ENCODE measurements at regions not wholly inside any gene's neighbourhood (a gene's known extent, or its start where the extent isn't known, plus 50 kb on each side); places are given as distances from the start of the nearest gene placed in this dataset.

GRCh38 chr1:229810961-229811360, 184.9 kb downstream of the URB2 start:
- ATAC-seq (ENCODE audit: low read depth) (no peak), DNase-seq (ENCODE audit: low spot score) (no peak)
- no peaks in the 10 kb centered on the region for H3K4me1 ChIP-seq (ENCODE audit: insufficient read depth, poor library complexity, severe bottlenecking)
- H3K4me3 ChIP-seq (ENCODE audit: severe bottlenecking), result no peak overlapping the region
- H3K9me3 ChIP-seq (ENCODE audit: severe bottlenecking), result no peaks in the 10 kb centered on the region
- H3K36me3 ChIP-seq (ENCODE audit: low read depth), result no peaks in the 10 kb centered on the region
- no peaks in the 10 kb centered on the region for H3K27me3 ChIP-seq (ENCODE audit: insufficient read depth, poor library complexity, severe bottlenecking)
- TF ChIP-seq, protein P1, sequence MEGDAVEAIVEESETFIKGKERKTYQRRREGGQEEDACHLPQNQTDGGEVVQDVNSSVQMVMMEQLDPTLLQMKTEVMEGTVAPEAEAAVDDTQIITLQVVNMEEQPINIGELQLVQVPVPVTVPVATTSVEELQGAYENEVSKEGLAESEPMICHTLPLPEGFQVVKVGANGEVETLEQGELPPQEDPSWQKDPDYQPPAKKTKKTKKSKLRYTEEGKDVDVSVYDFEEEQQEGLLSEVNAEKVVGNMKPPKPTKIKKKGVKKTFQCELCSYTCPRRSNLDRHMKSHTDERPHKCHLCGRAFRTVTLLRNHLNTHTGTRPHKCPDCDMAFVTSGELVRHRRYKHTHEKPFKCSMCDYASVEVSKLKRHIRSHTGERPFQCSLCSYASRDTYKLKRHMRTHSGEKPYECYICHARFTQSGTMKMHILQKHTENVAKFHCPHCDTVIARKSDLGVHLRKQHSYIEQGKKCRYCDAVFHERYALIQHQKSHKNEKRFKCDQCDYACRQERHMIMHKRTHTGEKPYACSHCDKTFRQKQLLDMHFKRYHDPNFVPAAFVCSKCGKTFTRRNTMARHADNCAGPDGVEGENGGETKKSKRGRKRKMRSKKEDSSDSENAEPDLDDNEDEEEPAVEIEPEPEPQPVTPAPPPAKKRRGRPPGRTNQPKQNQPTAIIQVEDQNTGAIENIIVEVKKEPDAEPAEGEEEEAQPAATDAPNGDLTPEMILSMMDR (IDR thresholded peaks at IDR 0.05; ENCODE audit: poor library complexity, severe bottlenecking), result no peak
- H3K27ac ChIP-seq (ENCODE audit: poor library complexity, severe bottlenecking), result no peak overlapping the region

DNA sequence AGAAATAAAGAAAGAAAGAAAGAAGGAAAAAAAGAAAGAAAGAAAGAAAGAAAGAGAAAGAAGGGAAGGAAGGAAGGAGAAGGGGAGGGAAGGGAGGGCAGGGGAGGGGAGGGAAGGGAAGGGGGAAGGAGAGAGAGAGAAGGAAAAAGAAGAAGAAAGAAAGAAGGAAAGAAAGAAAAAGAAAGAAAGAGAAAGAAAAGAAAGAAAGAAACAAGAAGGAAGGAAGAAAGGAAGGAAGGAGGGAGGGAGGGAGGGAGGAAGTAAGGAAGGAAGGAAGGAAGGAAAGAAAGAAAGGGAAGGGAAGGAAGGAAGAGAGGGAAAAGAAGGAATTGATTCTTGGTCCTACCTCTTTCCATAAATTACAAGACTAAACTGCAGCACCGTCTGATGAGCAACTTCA, 186.1 kb downstream of the URB2 start:
- TF ChIP-seq, protein P1 (IDR thresholded peaks at IDR 0.05; ENCODE audit: poor library complexity, severe bottlenecking), result no peak
- Histone ChIP-seq H3K4me3 (ENCODE audit: severe bottlenecking) (no peak overlapping the region), H3K27ac (ENCODE audit: poor library complexity, severe bottlenecking) (no peak overlapping the region), H3K36me3 (ENCODE audit: low read depth) (no peaks in the 10 kb centered on the region), H3K4me1 (ENCODE audit: insufficient read depth, poor library complexity, severe bottlenecking) (no peaks in the 10 kb centered on the region), H3K9me3 (ENCODE audit: severe bottlenecking) (no peaks in the 10 kb centered on the region), H3K27me3 (ENCODE audit: insufficient read depth, poor library complexity, severe bottlenecking) (no peaks in the 10 kb centered on the region)
- no peak for ATAC-seq (ENCODE audit: low read depth)
- no peak for DNase-seq (ENCODE audit: low spot score)

- TF ChIP-seq, protein P1 (IDR thresholded peaks at IDR 0.05; ENCODE audit: poor library complexity, severe bottlenecking), result no peak
- H3K4me1 ChIP-seq (ENCODE audit: insufficient read depth, poor library complexity, severe bottlenecking), result no peaks in the 10 kb centered on the region
Observed at GRCh38 chr1:229812693-229813092, 186.6 kb downstream of the URB2 start.

GRCh38 chr1:229815076-229815475, 189.0 kb downstream of the URB2 start:
- Histone ChIP-seq H3K36me3 (ENCODE audit: low read depth) (no peaks in the 10 kb centered on the region), H3K9me3 (ENCODE audit: severe bottlenecking) (no peaks in the 10 kb centered on the region), H3K4me3 (ENCODE audit: severe bottlenecking) (no peak overlapping the region), H3K27ac (ENCODE audit: poor library complexity, severe bottlenecking) (no peak overlapping the region), H3K27me3 (ENCODE audit: insufficient read depth, poor library complexity, severe bottlenecking) (no peaks in the 10 kb centered on the region), H3K4me1 (ENCODE audit: insufficient read depth, poor library complexity, severe bottlenecking) (no peaks in the 10 kb centered on the region)
- TF ChIP-seq, protein P1 (IDR thresholded peaks at IDR 0.05; ENCODE audit: poor library complexity, severe bottlenecking), result no peak
- DNase-seq (ENCODE audit: low spot score), result no peak
- ATAC-seq (ENCODE audit: low read depth), result no peak

More at GRCh38 chr1:229812693-229813092, 186.6 kb downstream of the URB2 start:
- ATAC-seq (ENCODE audit: low read depth) (no peak), DNase-seq (ENCODE audit: low spot score) (no peak)
- Histone ChIP-seq H3K9me3 (ENCODE audit: severe bottlenecking) (no peaks in the 10 kb centered on the region), H3K27me3 (ENCODE audit: insufficient read depth, poor library complexity, severe bottlenecking) (no peaks in the 10 kb centered on the region), H3K36me3 (ENCODE audit: low read depth) (no peaks in the 10 kb centered on the region), H3K4me3 (ENCODE audit: severe bottlenecking) (no peak overlapping the region), H3K27ac (ENCODE audit: poor library complexity, severe bottlenecking) (no peak overlapping the region)

DNA sequence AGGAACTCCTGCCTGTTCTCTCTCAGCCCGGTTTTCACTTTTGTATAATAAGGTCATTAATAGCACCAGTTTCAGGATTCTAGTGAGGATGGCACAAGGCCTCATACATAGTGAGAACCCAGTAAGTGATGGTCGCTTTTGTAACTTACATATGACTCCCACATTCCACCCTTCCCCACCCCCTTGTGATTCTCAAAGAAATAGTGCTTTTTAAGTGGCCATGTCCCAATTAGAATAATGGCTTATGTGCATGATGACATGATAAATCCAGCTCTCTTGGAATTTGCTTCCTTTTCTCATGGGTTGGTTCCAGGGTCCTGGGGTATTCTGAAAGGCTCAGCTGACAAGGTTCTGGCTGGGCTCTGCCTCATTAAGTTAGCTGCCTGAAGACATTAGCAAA, 189.9 kb downstream of the URB2 start:
- H3K27ac ChIP-seq (ENCODE audit: poor library complexity, severe bottlenecking), result no peak overlapping the region
- no peaks in the 10 kb centered on the region for H3K9me3 ChIP-seq (ENCODE audit: severe bottlenecking)
- ATAC-seq (ENCODE audit: low read depth) (no peak), DNase-seq (ENCODE audit: low spot score) (no peak)
- H3K4me1 ChIP-seq (ENCODE audit: insufficient read depth, poor library complexity, severe bottlenecking), result no peaks in the 10 kb centered on the region
- no peaks in the 10 kb centered on the region for H3K36me3 ChIP-seq (ENCODE audit: low read depth)
- H3K27me3 ChIP-seq (ENCODE audit: insufficient read depth, poor library complexity, severe bottlenecking), result no peaks in the 10 kb centered on the region
- TF ChIP-seq, protein P1 (IDR thresholded peaks at IDR 0.05; ENCODE audit: poor library complexity, severe bottlenecking), result no peak
- H3K4me3 ChIP-seq (ENCODE audit: severe bottlenecking), result no peak overlapping the region
